Pancreas (tissue), 10 donors: ENCODE measurements at regions not wholly inside any gene's neighbourhood (a gene's known extent, or its start where the extent isn't known, plus 50 kb on each side); places are given as distances from the start of the nearest gene placed in this dataset.

Source experiments
- ATAC-seq, 4 donors: fragments of 200-7000 bp; cut with Tn5 transposase; one replicate each; pipeline versions ENCODE4 v1.8.0 to v1.9.1; 2020; ENCODE audit warnings: mild to moderate bottlenecking in 4 of 4, moderate library complexity in 4 of 4
- DNase-seq, 6 donors: peaks; one replicate each; pipeline ENCODE4 v3.0.0-alpha.2; 2020
- FAIRE-seq: peaks from 2 replicates; lab custom pipeline; 2012; peaks lifted over from hg19 to GRCh38; lab: Jason Lieb, UNC
- H3K27ac ChIP-seq, 4 donors: fragments of 200-600 bp; sonication (generic); 1 replicate in 3 of 4; 2 replicates in 1 of 4; pipeline versions ENCODE4 v1.5.0 to v1.8.0; 2020
- H3K27me3 ChIP-seq, 4 donors: fragments of 200-600 bp; one replicate each; pipeline ENCODE4 v1.8.0; 2021
- H3K36me3 ChIP-seq, 3 donors: fragments of 200-600 bp; sonication (generic) in 1 of 3; one replicate each; pipeline versions ENCODE4 v1.5.0 to v1.8.0; 2020 to 2021
- H3K4me1 ChIP-seq, 3 donors: fragments of 200-600 bp; one replicate each; pipeline ENCODE4 v1.8.0; 2021
- H3K4me3 ChIP-seq, 4 donors: fragments of 200-600 bp; sonication (generic) in 2 of 4; one replicate each; pipeline versions ENCODE4 v1.5.0 to v1.8.0; 2020 to 2021
- H3K9me3 ChIP-seq, 4 donors: fragments of 200-600 bp; one replicate each; pipeline ENCODE4 v1.8.0; 2021
- CTCF ChIP-seq, 4 donors: fragments of 200-600 bp; sonication (generic) in 3 of 4; IDR thresholded peaks; one replicate each; pipeline versions ENCODE4 v1.5.0 to v1.8.0; 2021; ENCODE audit warnings: antibody characterized with exemption in 4 of 4
- WGBS, 2 donors: extraction: QIAGEN DNeasy Blood & Tissue Kit; methylation state at CpG; one replicate each; pipeline ENCODE4 v1.1.7; 2013; 5-methylcytosine and 5-hydroxymethylcytosine counted together
- intact Hi-C, 3 donors: fragments of 100-400 bp; cut with DNase I; formaldehyde crosslinking; loops; one replicate each; pipeline versions ENCODE4 v1.11.1 to v1.14.2; 2022
- donor health status: healthy with polysubstance abuse.
- donor health status: DM: no; HTN: no; CAD: no; lungs with moderate emphysema.
- donor health status: DM: no; HTN: no; CAD: no.
- donor health status: control.
- donor health status: control.
- donor health status: Bipolar disorder and iron deficiency.
- donor health status: DM: yes; HTN: yes; CAD: no.
- donor health status: DM: no; HTN: no; CAD: no.
- donor health status: DM: no; HTN: no; CAD: no.
- donor health status: DM: yes; HTN: yes; CAD: no.

DNA sequence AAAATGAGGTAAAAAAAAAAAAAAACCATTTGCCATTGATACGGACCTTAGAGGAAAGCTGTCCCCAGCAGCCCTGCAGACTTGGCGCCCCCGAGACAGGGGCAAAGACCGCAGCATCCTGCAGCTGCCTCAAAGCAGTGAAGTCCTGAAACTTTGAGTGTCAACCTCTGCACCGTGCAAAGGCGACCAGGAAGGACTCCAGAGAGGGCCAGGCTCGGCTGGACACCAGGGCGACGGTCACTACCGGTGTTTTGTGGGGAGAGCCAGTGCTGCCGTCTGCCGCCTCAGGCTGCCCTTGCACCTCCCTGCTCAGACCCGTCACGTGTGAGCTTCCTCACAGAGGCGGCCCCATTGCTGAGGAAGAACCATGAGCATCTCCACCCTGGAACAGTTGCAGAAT, 146.7 kb upstream of the SPACA7 start:
- Histone ChIP-seq H3K27ac (no peak overlapping the region), H3K9me3 (no peaks in the 10 kb centered on the region), H3K4me3 (no peak overlapping the region), H3K36me3 (no peaks in the 10 kb centered on the region), H3K27me3 (no peaks in the 10 kb centered on the region), H3K4me1 (no peaks in the 10 kb centered on the region)
- WGBS, 2 donors, result 61 to 64% methylated on average over 15 of the region's 15 CpGs
- intact Hi-C loops, result no loop called here
- DNase-seq (no peak), ATAC-seq (no peak), FAIRE-seq (no peak)
- no peak for TF ChIP-seq CTCF (IDR thresholded peaks at IDR 0.05)

GRCh38 chr13:112229992-112230872, 145.9 kb upstream of the SPACA7 start:
- FAIRE-seq (no peak), ATAC-seq (no peak), DNase-seq (no peak)
- no peak for TF ChIP-seq CTCF (IDR thresholded peaks at IDR 0.05)
- H3K4me3 ChIP-seq, result no peak overlapping the region
- 33 to 45% methylated on average over 16 of the region's 16 CpGs for WGBS, 2 donors
- no peaks in the 10 kb centered on the region for H3K4me1 ChIP-seq
- intact Hi-C loops, result no loop called here
- H3K27me3 ChIP-seq, result no peaks in the 10 kb centered on the region
- H3K36me3 ChIP-seq, result no peaks in the 10 kb centered on the region
- no peak overlapping the region for H3K27ac ChIP-seq
- no peaks in the 10 kb centered on the region for H3K9me3 ChIP-seq

GRCh38 chr13:112231451-112232083, 144.6 kb upstream of the SPACA7 start:
- intact Hi-C loops, result no loop called here
- H3K36me3 ChIP-seq, result no peaks in the 10 kb centered on the region
- no peak overlapping the region for H3K4me3 ChIP-seq
- H3K27me3 ChIP-seq, result no peaks in the 10 kb centered on the region
- H3K4me1 ChIP-seq, result no peaks in the 10 kb centered on the region
- no peaks in the 10 kb centered on the region for H3K9me3 ChIP-seq
- no peak for ATAC-seq
- 60 to 72% methylated on average over 21 of the region's 21 CpGs for WGBS, 2 donors
- DNase-seq, result no peak
- no peak for TF ChIP-seq CTCF (IDR thresholded peaks at IDR 0.05)
- no peak overlapping the region for H3K27ac ChIP-seq
- no peak for FAIRE-seq

DNA sequence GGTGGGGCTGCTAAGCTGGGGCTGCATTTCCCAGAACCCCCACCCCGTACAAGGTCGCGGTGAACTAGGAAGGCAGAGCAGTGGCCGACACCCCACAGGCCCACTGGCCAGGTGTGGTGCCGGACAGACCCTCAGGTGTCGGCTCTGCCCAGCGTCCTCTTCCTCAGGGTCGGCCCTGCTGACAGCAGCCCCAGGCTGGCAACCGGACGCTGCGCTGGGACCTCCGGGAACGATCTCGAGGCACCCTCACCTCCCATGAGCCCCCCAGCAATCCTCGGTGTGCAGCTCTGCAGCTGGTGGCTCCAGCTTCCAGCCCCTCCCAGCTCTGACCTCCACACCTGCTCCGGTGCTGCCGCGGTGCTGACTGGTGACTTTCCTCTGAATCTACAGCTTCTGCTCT, 142.9 kb upstream of the SPACA7 start:
- FAIRE-seq, result no peak
- TF ChIP-seq CTCF (IDR thresholded peaks at IDR 0.05), result no peak
- WGBS, 2 donors, result 61 to 66% methylated on average over 18 of the region's 18 CpGs
- Histone ChIP-seq H3K36me3 (no peaks in the 10 kb centered on the region), H3K9me3 (no peaks in the 10 kb centered on the region), H3K27ac (no peak overlapping the region), H3K27me3 (no peaks in the 10 kb centered on the region), H3K4me3 (no peak overlapping the region), H3K4me1 (no peaks in the 10 kb centered on the region)
- no peak for ATAC-seq
- DNase-seq, result no peak
- intact Hi-C loops, result no loop called here

- intact Hi-C loops, result no loop called here
- no peak for TF ChIP-seq CTCF (IDR thresholded peaks at IDR 0.05)
- Histone ChIP-seq H3K27me3 (no peaks in the 10 kb centered on the region), H3K27ac (no peak overlapping the region), H3K36me3 (no peaks in the 10 kb centered on the region), H3K9me3 (no peaks in the 10 kb centered on the region), H3K4me3 (no peak overlapping the region), H3K4me1 (no peaks in the 10 kb centered on the region)
- DNase-seq (no peak), FAIRE-seq (no peak), ATAC-seq (no peak)
- whole genome bisulfite sequencing, 2 donors, result 69 to 81% methylated on average over 8 of the region's 8 CpGs
These were observed 142.4 kb upstream of the SPACA7 start for GRCh38 chr13:112233716-112234115.
